ENCODE measurements at regions not wholly inside any gene's neighbourhood (a gene's known extent, or its start where the extent isn't known, plus 50 kb on each side); places are given as distances from the start of the nearest gene placed in this dataset.

DNA sequence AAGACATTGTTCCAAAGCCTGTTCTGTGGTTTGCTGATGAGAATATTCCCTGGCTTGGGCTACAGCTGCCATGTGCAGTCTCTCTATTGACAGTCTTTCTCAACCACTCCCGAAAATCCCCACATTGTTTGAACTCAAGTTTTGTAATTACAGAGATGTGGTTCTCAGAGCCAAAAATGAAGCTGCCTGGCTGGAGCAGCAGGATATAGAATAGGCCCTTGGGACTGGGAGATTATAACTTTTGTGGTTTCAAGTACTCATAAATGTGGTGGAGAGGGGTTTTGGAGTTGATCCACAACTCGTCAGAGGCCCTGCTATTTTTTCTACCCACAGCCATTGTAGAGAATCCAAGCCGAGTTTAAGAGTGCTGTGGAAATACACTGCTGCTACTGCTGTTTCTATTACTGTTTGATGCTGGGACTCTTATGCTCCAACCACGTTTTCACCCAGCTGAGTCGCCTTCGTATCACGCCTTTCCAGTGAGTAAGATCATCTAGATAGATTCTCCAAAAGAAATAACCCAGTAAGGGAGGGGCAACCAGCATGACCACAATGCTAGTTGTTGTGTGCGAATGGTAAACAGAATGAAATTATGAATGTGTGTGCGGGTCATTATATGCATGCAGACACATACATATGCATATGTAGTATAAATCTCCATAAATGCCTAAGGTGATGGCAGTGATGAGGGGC is 57.1 kb upstream of the ATXN3L start:
- TF ChIP-seq RAD21 (IDR thresholded peaks at IDR 0.05; ENCODE audit: low read depth) (no peak), ZNF274 (IDR thresholded peaks at IDR 0.05; ENCODE audit: low read depth, low read length) (no peak), EZH2 (IDR thresholded peaks at IDR 0.05) (no peak), POLR2A (IDR thresholded peaks at IDR 0.05; ENCODE audit: borderline replicate concordance, extremely low read depth, insufficient read depth, insufficient read length) (no peak), JUND (IDR thresholded peaks at IDR 0.05) (no peak), SRF (IDR thresholded peaks at IDR 0.05; ENCODE audit: low read depth) (no peak), EGR1 (IDR thresholded peaks at IDR 0.05; ENCODE audit: low read depth) (no peak), YY1 (IDR thresholded peaks at IDR 0.05; ENCODE audit: extremely low read depth, insufficient replicate concordance, low read depth, low read length) (no peak), ELF1 (IDR thresholded peaks at IDR 0.05; ENCODE audit: borderline replicate concordance, low read depth) (no peak)
- TF ChIP-seq, protein P1, sequence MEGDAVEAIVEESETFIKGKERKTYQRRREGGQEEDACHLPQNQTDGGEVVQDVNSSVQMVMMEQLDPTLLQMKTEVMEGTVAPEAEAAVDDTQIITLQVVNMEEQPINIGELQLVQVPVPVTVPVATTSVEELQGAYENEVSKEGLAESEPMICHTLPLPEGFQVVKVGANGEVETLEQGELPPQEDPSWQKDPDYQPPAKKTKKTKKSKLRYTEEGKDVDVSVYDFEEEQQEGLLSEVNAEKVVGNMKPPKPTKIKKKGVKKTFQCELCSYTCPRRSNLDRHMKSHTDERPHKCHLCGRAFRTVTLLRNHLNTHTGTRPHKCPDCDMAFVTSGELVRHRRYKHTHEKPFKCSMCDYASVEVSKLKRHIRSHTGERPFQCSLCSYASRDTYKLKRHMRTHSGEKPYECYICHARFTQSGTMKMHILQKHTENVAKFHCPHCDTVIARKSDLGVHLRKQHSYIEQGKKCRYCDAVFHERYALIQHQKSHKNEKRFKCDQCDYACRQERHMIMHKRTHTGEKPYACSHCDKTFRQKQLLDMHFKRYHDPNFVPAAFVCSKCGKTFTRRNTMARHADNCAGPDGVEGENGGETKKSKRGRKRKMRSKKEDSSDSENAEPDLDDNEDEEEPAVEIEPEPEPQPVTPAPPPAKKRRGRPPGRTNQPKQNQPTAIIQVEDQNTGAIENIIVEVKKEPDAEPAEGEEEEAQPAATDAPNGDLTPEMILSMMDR (IDR thresholded peaks at IDR 0.05 in 2 of 3, conservative IDR thresholded peaks at IDR 0.05 in 1 of 3; ENCODE audit: borderline replicate concordance in 1 of 3, insufficient read depth in 1 of 3, low read depth in 2 of 3, low read length in 2 of 3) = no peak
- TF ChIP-seq, protein P2, sequence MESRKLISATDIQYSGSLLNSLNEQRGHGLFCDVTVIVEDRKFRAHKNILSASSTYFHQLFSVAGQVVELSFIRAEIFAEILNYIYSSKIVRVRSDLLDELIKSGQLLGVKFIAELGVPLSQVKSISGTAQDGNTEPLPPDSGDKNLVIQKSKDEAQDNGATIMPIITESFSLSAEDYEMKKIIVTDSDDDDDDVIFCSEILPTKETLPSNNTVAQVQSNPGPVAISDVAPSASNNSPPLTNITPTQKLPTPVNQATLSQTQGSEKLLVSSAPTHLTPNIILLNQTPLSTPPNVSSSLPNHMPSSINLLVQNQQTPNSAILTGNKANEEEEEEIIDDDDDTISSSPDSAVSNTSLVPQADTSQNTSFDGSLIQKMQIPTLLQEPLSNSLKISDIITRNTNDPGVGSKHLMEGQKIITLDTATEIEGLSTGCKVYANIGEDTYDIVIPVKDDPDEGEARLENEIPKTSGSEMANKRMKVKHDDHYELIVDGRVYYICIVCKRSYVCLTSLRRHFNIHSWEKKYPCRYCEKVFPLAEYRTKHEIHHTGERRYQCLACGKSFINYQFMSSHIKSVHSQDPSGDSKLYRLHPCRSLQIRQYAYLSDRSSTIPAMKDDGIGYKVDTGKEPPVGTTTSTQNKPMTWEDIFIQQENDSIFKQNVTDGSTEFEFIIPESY (IDR thresholded peaks at IDR 0.05; ENCODE audit: extremely low read depth, insufficient replicate concordance, low read length) = no peak
- TF ChIP-seq, protein P3, sequence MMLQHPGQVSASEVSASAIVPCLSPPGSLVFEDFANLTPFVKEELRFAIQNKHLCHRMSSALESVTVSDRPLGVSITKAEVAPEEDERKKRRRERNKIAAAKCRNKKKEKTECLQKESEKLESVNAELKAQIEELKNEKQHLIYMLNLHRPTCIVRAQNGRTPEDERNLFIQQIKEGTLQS (IDR thresholded peaks at IDR 0.05) = no peak
- TF ChIP-seq, protein P4, sequence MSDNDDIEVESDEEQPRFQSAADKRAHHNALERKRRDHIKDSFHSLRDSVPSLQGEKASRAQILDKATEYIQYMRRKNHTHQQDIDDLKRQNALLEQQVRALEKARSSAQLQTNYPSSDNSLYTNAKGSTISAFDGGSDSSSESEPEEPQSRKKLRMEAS (IDR thresholded peaks at IDR 0.05) = no peak
